ENCODE measurements at regions not wholly inside any gene's neighbourhood (a gene's known extent, or its start where the extent isn't known, plus 50 kb on each side); places are given as distances from the start of the nearest gene placed in this dataset.

- Histone ChIP-seq H3K4me3 (ENCODE audit: low read depth, low read length, poor library complexity, severe bottlenecking) (no peak overlapping the region), H3K9ac (ENCODE audit: low read length) (no peak overlapping the region), H3K9me2 (ENCODE audit: low read depth, low read length) (no peaks in the 10 kb centered on the region), H3K27ac (ENCODE audit: low read depth, low read length, poor library complexity, severe bottlenecking) (no peak overlapping the region), H3K4me1 (ENCODE audit: insufficient read depth, low read length, severe bottlenecking) (no peaks in the 10 kb centered on the region), H3K9me3 (ENCODE audit: low read length) (no peaks in the 10 kb centered on the region), H3K36me3 (ENCODE audit: insufficient read depth, low read length) (no peaks in the 10 kb centered on the region), H4K20me1 (ENCODE audit: insufficient read depth, low read length) (no peaks in the 10 kb centered on the region), H3K4me2 (ENCODE audit: low read length) (no peak overlapping the region), H3K79me2 (ENCODE audit: insufficient read depth, low read length) (no peaks in the 10 kb centered on the region), H3F3A (ENCODE audit: insufficient read depth, low read length) (no peaks in the 10 kb centered on the region), H2AFZ (ENCODE audit: low read length) (no peak overlapping the region), H3K27me3 (ENCODE audit: insufficient read depth, low read length) (no peaks in the 10 kb centered on the region)
- TF ChIP-seq, protein P1, sequence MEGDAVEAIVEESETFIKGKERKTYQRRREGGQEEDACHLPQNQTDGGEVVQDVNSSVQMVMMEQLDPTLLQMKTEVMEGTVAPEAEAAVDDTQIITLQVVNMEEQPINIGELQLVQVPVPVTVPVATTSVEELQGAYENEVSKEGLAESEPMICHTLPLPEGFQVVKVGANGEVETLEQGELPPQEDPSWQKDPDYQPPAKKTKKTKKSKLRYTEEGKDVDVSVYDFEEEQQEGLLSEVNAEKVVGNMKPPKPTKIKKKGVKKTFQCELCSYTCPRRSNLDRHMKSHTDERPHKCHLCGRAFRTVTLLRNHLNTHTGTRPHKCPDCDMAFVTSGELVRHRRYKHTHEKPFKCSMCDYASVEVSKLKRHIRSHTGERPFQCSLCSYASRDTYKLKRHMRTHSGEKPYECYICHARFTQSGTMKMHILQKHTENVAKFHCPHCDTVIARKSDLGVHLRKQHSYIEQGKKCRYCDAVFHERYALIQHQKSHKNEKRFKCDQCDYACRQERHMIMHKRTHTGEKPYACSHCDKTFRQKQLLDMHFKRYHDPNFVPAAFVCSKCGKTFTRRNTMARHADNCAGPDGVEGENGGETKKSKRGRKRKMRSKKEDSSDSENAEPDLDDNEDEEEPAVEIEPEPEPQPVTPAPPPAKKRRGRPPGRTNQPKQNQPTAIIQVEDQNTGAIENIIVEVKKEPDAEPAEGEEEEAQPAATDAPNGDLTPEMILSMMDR (IDR thresholded peaks at IDR 0.05; ENCODE audit: low read length): no peak
- no peak for TF ChIP-seq EZH2 (IDR thresholded peaks at IDR 0.05; ENCODE audit: borderline replicate concordance, low read length)
Measured at GRCh38 chr15:35311615-35312014, 226.5 kb upstream of the NANOGP8 start.

DNA sequence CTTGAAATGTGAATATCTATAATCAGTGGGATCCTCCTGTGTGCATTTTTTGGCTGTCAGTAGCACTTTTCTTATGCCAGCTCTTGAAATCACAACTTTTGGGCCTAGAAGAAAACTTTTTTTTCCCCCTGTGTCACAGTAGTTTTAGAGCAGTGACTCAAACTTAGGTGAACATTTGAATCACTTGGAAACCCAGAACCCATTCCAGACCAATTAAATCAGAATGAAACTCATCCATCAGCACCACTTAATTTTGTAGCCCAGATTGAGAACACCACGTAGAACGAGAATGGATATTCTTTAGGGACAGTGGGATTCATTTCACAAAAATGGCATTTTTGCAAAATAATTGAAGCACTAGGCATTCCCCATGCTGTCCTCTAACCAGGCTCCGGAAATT lies 224.8 kb upstream of the NANOGP8 start:
- Histone ChIP-seq H3K27me3 (ENCODE audit: insufficient read depth, low read length) (no peaks in the 10 kb centered on the region), H2AFZ (ENCODE audit: low read length) (no peak overlapping the region), H3K9me2 (ENCODE audit: low read depth, low read length) (no peaks in the 10 kb centered on the region), H3K4me1 (ENCODE audit: insufficient read depth, low read length, severe bottlenecking) (no peaks in the 10 kb centered on the region), H3K27ac (ENCODE audit: low read depth, low read length, poor library complexity, severe bottlenecking) (no peak overlapping the region), H3K9me3 (ENCODE audit: low read length) (no peaks in the 10 kb centered on the region), H3K79me2 (ENCODE audit: insufficient read depth, low read length) (no peaks in the 10 kb centered on the region), H3K9ac (ENCODE audit: low read length) (no peak overlapping the region), H3K4me3 (ENCODE audit: low read depth, low read length, poor library complexity, severe bottlenecking) (no peak overlapping the region), H3K36me3 (ENCODE audit: insufficient read depth, low read length) (no peaks in the 10 kb centered on the region), H4K20me1 (ENCODE audit: insufficient read depth, low read length) (no peaks in the 10 kb centered on the region), H3F3A (ENCODE audit: insufficient read depth, low read length) (no peaks in the 10 kb centered on the region), H3K4me2 (ENCODE audit: low read length) (no peak overlapping the region)
- TF ChIP-seq, protein P1 (IDR thresholded peaks at IDR 0.05; ENCODE audit: low read length): no peak
- no peak for TF ChIP-seq EZH2 (IDR thresholded peaks at IDR 0.05; ENCODE audit: borderline replicate concordance, low read length)

DNA sequence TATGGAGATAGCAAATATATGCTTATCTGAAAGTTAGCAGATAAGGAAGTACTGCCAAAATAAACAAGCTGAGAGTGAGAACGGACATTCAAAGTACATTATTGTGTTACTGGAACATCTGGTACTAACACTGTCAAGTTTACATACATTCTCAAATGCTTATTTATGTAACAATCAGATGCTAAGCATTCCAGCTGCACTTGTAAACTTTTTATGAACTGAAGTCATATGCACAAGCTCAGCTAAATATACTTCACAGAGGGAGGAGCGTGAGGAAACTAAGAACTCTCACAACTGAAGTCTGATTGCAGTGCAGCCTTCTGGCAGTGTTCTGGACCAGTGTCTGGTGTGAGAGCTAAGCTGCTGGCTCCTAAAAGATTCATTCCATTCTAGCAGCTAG lies 223.7 kb upstream of the NANOGP8 start:
- no peaks in the 10 kb centered on the region for H4K20me1 ChIP-seq (ENCODE audit: insufficient read depth, low read length)
- H2AFZ ChIP-seq (ENCODE audit: low read length): no peak overlapping the region
- H3K4me2 ChIP-seq (ENCODE audit: low read length): no peak overlapping the region
- no peak overlapping the region for H3K9ac ChIP-seq (ENCODE audit: low read length)
- H3F3A ChIP-seq (ENCODE audit: insufficient read depth, low read length): no peaks in the 10 kb centered on the region
- H3K79me2 ChIP-seq (ENCODE audit: insufficient read depth, low read length): no peaks in the 10 kb centered on the region
- no peak overlapping the region for H3K4me3 ChIP-seq (ENCODE audit: low read depth, low read length, poor library complexity, severe bottlenecking)
- no peaks in the 10 kb centered on the region for H3K4me1 ChIP-seq (ENCODE audit: insufficient read depth, low read length, severe bottlenecking)
- no peaks in the 10 kb centered on the region for H3K36me3 ChIP-seq (ENCODE audit: insufficient read depth, low read length)
- H3K27ac ChIP-seq (ENCODE audit: low read depth, low read length, poor library complexity, severe bottlenecking): no peak overlapping the region
- H3K9me2 ChIP-seq (ENCODE audit: low read depth, low read length): no peaks in the 10 kb centered on the region
- no peaks in the 10 kb centered on the region for H3K27me3 ChIP-seq (ENCODE audit: insufficient read depth, low read length)
- H3K9me3 ChIP-seq (ENCODE audit: low read length): no peaks in the 10 kb centered on the region
- no peak for TF ChIP-seq EZH2 (IDR thresholded peaks at IDR 0.05; ENCODE audit: borderline replicate concordance, low read length)
- TF ChIP-seq, protein P1 (IDR thresholded peaks at IDR 0.05; ENCODE audit: low read length): no peak

Measured in OCI-LY1 (cell line).